ENCODE measurements at regions not wholly inside any gene's neighbourhood (a gene's known extent, or its start where the extent isn't known, plus 50 kb on each side); places are given as distances from the start of the nearest gene placed in this dataset.

DNA sequence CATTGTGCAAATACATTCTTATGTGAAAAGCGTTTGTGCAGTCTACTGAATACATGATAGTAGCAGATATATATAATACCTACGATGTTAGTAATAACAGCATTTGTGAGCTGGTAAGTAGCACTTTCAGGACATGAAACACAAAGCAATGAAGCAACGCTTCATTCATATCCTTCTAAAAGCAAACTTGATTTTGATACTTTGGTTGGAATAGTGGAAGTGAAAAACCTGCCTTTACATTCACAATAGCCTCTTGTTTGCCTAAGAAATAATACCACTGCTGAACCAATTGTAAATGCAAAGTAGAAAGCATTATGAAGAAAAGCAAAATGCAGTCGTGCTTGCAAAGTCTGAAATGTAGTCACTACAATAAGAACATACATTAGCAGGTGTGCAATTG is 926.3 kb downstream of the FSTL5 start:
- TF ChIP-seq POLR2AphosphoS5 (IDR thresholded peaks at IDR 0.05) (no peak), CTCF (IDR thresholded peaks at IDR 0.05 in 8 of 11, conservative IDR thresholded peaks at IDR 0.05 in 3 of 11) (no peak)

Data from spleen (tissue), 7 donors.